Aorta (tissue), 5 donors: ENCODE measurements at regions not wholly inside any gene's neighbourhood (a gene's known extent, or its start where the extent isn't known, plus 50 kb on each side); places are given as distances from the start of the nearest gene placed in this dataset.

Source experiments
- ATAC-seq: fragments of 200-7000 bp; cut with Tn5 transposase; one replicate; pipeline ENCODE4 v1.9.1; 2022; ENCODE audit warnings: moderate library complexity; ENCODE audit not compliant: low FRiP score
- DNase-seq, 2 donors: peaks; one replicate each; pipeline ENCODE4 v3.0.0-alpha.2; 2020
- H3K27ac ChIP-seq, 2 donors: one replicate each; pipeline ENCODE4 v1.5.1; 2013; ENCODE audit warnings: low read length in 2 of 2, mild to moderate bottlenecking in 2 of 2, moderate library complexity in 2 of 2, control low read depth in 1 of 2, inconsistent platforms in 1 of 2, low read depth in 1 of 2
- H3K27me3 ChIP-seq, 2 donors: one replicate each; pipeline ENCODE4 v1.6.1; 2013; ENCODE audit warnings: control low read depth in 1 of 2, low read length in 1 of 2, mild to moderate bottlenecking in 1 of 2, moderate library complexity in 1 of 2; ENCODE audit not compliant: insufficient read depth in 2 of 2, control insufficient read depth in 1 of 2
- H3K36me3 ChIP-seq, 2 donors: one replicate each; pipeline ENCODE4 v1.6.1; 2013; ENCODE audit warnings: control low read depth in 1 of 2, low read length in 1 of 2, mild to moderate bottlenecking in 1 of 2; ENCODE audit not compliant: insufficient read depth in 2 of 2, control insufficient read depth in 1 of 2
- H3K4me1 ChIP-seq, 2 donors: one replicate each; pipeline ENCODE4 v1.6.1; 2013; ENCODE audit warnings: low read length in 2 of 2, control low read depth in 1 of 2, mild to moderate bottlenecking in 1 of 2, moderate library complexity in 1 of 2; ENCODE audit not compliant: insufficient read depth in 2 of 2, control insufficient read depth in 1 of 2
- H3K4me3 ChIP-seq, 2 donors: one replicate each; pipeline ENCODE4 v1.5.1; 2013; ENCODE audit warnings: low read length in 2 of 2, control low read depth in 1 of 2, mild to moderate bottlenecking in 1 of 2
- H3K9me3 ChIP-seq: one replicate; pipeline ENCODE4 v1.6.1; 2013; ENCODE audit warnings: mild to moderate bottlenecking, low read length; ENCODE audit not compliant: control insufficient read depth
- WGBS, 2 donors: extraction: QIAGEN DNeasy Blood & Tissue Kit; methylation state at CpG; one replicate each; pipeline ENCODE4 v1.1.7; 2013; 5-methylcytosine and 5-hydroxymethylcytosine counted together
- intact Hi-C, 2 donors: fragments of 100-400 bp; cut with DNase I; formaldehyde crosslinking; loops; one replicate each; pipeline versions ENCODE4 v1.14.2 to v1.15.0; 2022
- donor health status: healthy with polysubstance abuse.
- donor health status: Bipolar disorder and iron deficiency.
- donor health status: DM: no; HTN: no; CAD: no.
- donor health status: DM: no; HTN: no; CAD: no.
- donor health status: DM: yes; HTN: yes; CAD: no.

GRCh38 chr1:98323388-98323787, 338.1 kb upstream of the SNX7 start:
- ATAC-seq (no peak), DNase-seq (peak in 1 of 2 donors; percentile 52)
- Histone ChIP-seq H3K36me3 (no peaks in the 10 kb centered on the region), H3K27ac (peak overlapping the region; percentile 43 to 50), H3K27me3 (no peaks in the 10 kb centered on the region), H3K9me3 (no peaks in the 10 kb centered on the region), H3K4me3 (no peak overlapping the region), H3K4me1 (peaks cover 4 to 8% of the 10 kb centered on the region in 2 donors)
- intact Hi-C loops = no loop called here

GRCh38 chr1:98322966-98323365, 338.6 kb upstream of the SNX7 start:
- H3K4me3 ChIP-seq = no peak overlapping the region
- 85 to 86% methylated on average over 1 of the region's 1 CpG for WGBS, 2 donors
- no peak for DNase-seq
- intact Hi-C loops = no loop called here
- no peak overlapping the region for H3K27ac ChIP-seq
- ATAC-seq = no peak
- no peaks in the 10 kb centered on the region for H3K27me3 ChIP-seq
- no peaks in the 10 kb centered on the region for H3K36me3 ChIP-seq
- H3K4me1 ChIP-seq = peaks cover 4 to 8% of the 10 kb centered on the region in 2 donors
- H3K9me3 ChIP-seq = no peaks in the 10 kb centered on the region

- no peak overlapping the region for H3K27ac ChIP-seq
- ATAC-seq (no peak), DNase-seq (no peak)
- no peaks in the 10 kb centered on the region for H3K36me3 ChIP-seq
- H3K4me3 ChIP-seq = no peak overlapping the region
- H3K4me1 ChIP-seq = peaks cover 4 to 6% of the 10 kb centered on the region in 2 donors
- no peaks in the 10 kb centered on the region for H3K9me3 ChIP-seq
- no peaks in the 10 kb centered on the region for H3K27me3 ChIP-seq
- WGBS, 2 donors = 78 to 79% methylated on average over 1 of the region's 1 CpG
- intact Hi-C loops = no loop called here
These were observed 339.4 kb upstream of the SNX7 start for GRCh38 chr1:98322086-98322485.

- no peaks in the 10 kb centered on the region for H3K27me3 ChIP-seq
- intact Hi-C loops = no loop called here
- H3K36me3 ChIP-seq = no peaks in the 10 kb centered on the region
- WGBS, 2 donors = 94 to 95% methylated on average over 2 of the region's 2 CpGs
- no peak for ATAC-seq
- H3K4me1 ChIP-seq = peaks cover 4% of the 10 kb centered on the region in 2 donors
- no peak overlapping the region for H3K4me3 ChIP-seq
- H3K9me3 ChIP-seq = no peaks in the 10 kb centered on the region
- no peak overlapping the region for H3K27ac ChIP-seq
- DNase-seq = no peak
These were observed 340.3 kb upstream of the SNX7 start for GRCh38 chr1:98321191-98321590.

- WGBS, 2 donors = 82 to 87% methylated on average over 2 of the region's 2 CpGs
- ATAC-seq = no peak
- H3K27ac ChIP-seq = no peak overlapping the region
- DNase-seq = no peak
- H3K27me3 ChIP-seq = no peaks in the 10 kb centered on the region
- H3K36me3 ChIP-seq = no peaks in the 10 kb centered on the region
- H3K9me3 ChIP-seq = no peaks in the 10 kb centered on the region
- no peaks in the 10 kb centered on the region for H3K4me1 ChIP-seq
- no peak overlapping the region for H3K4me3 ChIP-seq
- intact Hi-C loops = no loop called here
These were observed 345.1 kb upstream of the SNX7 start for GRCh38 chr1:98316286-98316905.

- no peaks in the 10 kb centered on the region for H3K9me3 ChIP-seq
- intact Hi-C loops = no loop called here
- no peaks in the 10 kb centered on the region for H3K36me3 ChIP-seq
- H3K4me3 ChIP-seq = no peak overlapping the region
- H3K4me1 ChIP-seq = no peaks in the 10 kb centered on the region
- 17 to 18% methylated on average over 1 of the region's 1 CpG for WGBS, 2 donors
- DNase-seq (no peak), ATAC-seq (no peak)
- H3K27ac ChIP-seq = no peak overlapping the region
- no peaks in the 10 kb centered on the region for H3K27me3 ChIP-seq
These were observed 346.2 kb upstream of the SNX7 start for GRCh38 chr1:98315309-98315708.

GRCh38 chr1:98314601-98315000, 346.9 kb upstream of the SNX7 start:
- H3K27ac ChIP-seq = no peak overlapping the region
- no peaks in the 10 kb centered on the region for H3K4me1 ChIP-seq
- WGBS, 2 donors = 63 to 70% methylated on average over 1 of the region's 1 CpG
- no peak for ATAC-seq
- H3K4me3 ChIP-seq = no peak overlapping the region
- H3K27me3 ChIP-seq = no peaks in the 10 kb centered on the region
- intact Hi-C loops = no loop called here
- no peak for DNase-seq
- no peaks in the 10 kb centered on the region for H3K9me3 ChIP-seq
- H3K36me3 ChIP-seq = no peaks in the 10 kb centered on the region

- no peak for DNase-seq
- H3K4me3 ChIP-seq = no peak overlapping the region
- no peak overlapping the region for H3K27ac ChIP-seq
- H3K36me3 ChIP-seq = no peaks in the 10 kb centered on the region
- no peaks in the 10 kb centered on the region for H3K9me3 ChIP-seq
- intact Hi-C loops = no loop called here
- no peaks in the 10 kb centered on the region for H3K27me3 ChIP-seq
- no peak for ATAC-seq
- H3K4me1 ChIP-seq = no peaks in the 10 kb centered on the region
These were observed 354.9 kb upstream of the SNX7 start for GRCh38 chr1:98306517-98307089.

- no peak for DNase-seq
- Histone ChIP-seq H3K4me3 (no peak overlapping the region), H3K9me3 (no peaks in the 10 kb centered on the region), H3K27ac (no peak overlapping the region), H3K4me1 (no peaks in the 10 kb centered on the region), H3K27me3 (no peaks in the 10 kb centered on the region), H3K36me3 (no peaks in the 10 kb centered on the region)
- WGBS, 2 donors = 19 to 23% methylated on average over 2 of the region's 2 CpGs
- intact Hi-C loops = no loop called here
- ATAC-seq = no peak
These were observed 356.2 kb upstream of the SNX7 start for GRCh38 chr1:98305362-98305761.
